ENCODE measurements at regions not wholly inside any gene's neighbourhood (a gene's known extent, or its start where the extent isn't known, plus 50 kb on each side); places are given as distances from the start of the nearest gene placed in this dataset.

- DNase-seq = peak; percentile 60
- peak overlapping the region; percentile 29 for H3K27ac Mint-ChIP-seq
- H3K36me3 Mint-ChIP-seq (ENCODE audit: low read depth) = peaks cover 5% of the 10 kb centered on the region
- no peak overlapping the region for H3K4me3 Mint-ChIP-seq
- no peaks in the 10 kb centered on the region for H3K27me3 Mint-ChIP-seq (ENCODE audit: insufficient read depth)
- peaks cover 2% of the 10 kb centered on the region for H3K9me3 Mint-ChIP-seq
- 83 to 91% methylated on average over 1 of the region's 1 CpG for WGBS, 2 experiments (ENCODE audit: insufficient coverage in 1 of 2, insufficient read length in 1 of 2)
- TF ChIP-seq CTCF (conservative IDR thresholded peaks at IDR 0.05) = no peak
- H3K36me3 ChIP-seq (ENCODE audit: control insufficient read depth, insufficient read depth, low read length) = no peaks in the 10 kb centered on the region
- no peaks in the 10 kb centered on the region for H3K9me3 ChIP-seq (ENCODE audit: control insufficient read depth, low read length)
- no peak overlapping the region for H3K9ac ChIP-seq (ENCODE audit: extremely low read depth, low read length, poor library complexity, severe bottlenecking)
- H3K4me1 ChIP-seq (ENCODE audit: control insufficient read depth, insufficient read depth, low read length) = peaks cover 12% of the 10 kb centered on the region
- no peaks in the 10 kb centered on the region for H3K27me3 ChIP-seq (ENCODE audit: control insufficient read depth, insufficient read depth, low read length, poor library complexity, severe bottlenecking)
- no peak overlapping the region for H3K27ac ChIP-seq (ENCODE audit: low read depth, low read length)
- H3K4me3 ChIP-seq (ENCODE audit: low read length) = no peak overlapping the region
- peaks cover 39% of the 10 kb centered on the region for H3K4me1 Mint-ChIP-seq
Measured at GRCh38 chr11:42244376-42244775, 784.9 kb upstream of the LRRC4C start.

GRCh38 chr11:42249401-42249800 lies 789.9 kb upstream of the LRRC4C start:
- Histone ChIP-seq H3K9ac (ENCODE audit: extremely low read depth, low read length, poor library complexity, severe bottlenecking) (no peak overlapping the region), H3K27me3 (ENCODE audit: control insufficient read depth, insufficient read depth, low read length, poor library complexity, severe bottlenecking) (no peaks in the 10 kb centered on the region), H3K36me3 (ENCODE audit: control insufficient read depth, insufficient read depth, low read length) (peaks cover 3% of the 10 kb centered on the region), H3K9me3 (ENCODE audit: control insufficient read depth, low read length) (peaks cover 21% of the 10 kb centered on the region), H3K27ac (ENCODE audit: low read depth, low read length) (no peak overlapping the region), H3K4me1 (ENCODE audit: control insufficient read depth, insufficient read depth, low read length) (peaks cover 5% of the 10 kb centered on the region), H3K4me3 (ENCODE audit: low read length) (no peak overlapping the region)
- peaks cover 12% of the 10 kb centered on the region for H3K4me1 Mint-ChIP-seq
- 98% methylated on average over 4 of the region's 4 CpGs; no CpG with 5 or more reads in 1 of the 2 experiments for WGBS, 2 experiments (ENCODE audit: insufficient coverage in 1 of 2, insufficient read length in 1 of 2)
- no peak overlapping the region for H3K4me3 Mint-ChIP-seq
- peaks cover 18% of the 10 kb centered on the region for H3K36me3 Mint-ChIP-seq (ENCODE audit: low read depth)
- TF ChIP-seq CTCF (conservative IDR thresholded peaks at IDR 0.05) = no peak
- no peaks in the 10 kb centered on the region for H3K27me3 Mint-ChIP-seq (ENCODE audit: insufficient read depth)
- H3K27ac Mint-ChIP-seq = no peak overlapping the region
- no peak for DNase-seq
- H3K9me3 Mint-ChIP-seq = peaks cover 23% of the 10 kb centered on the region

GRCh38 chr11:42249956-42250355 lies 790.5 kb upstream of the LRRC4C start:
- Histone ChIP-seq H3K27ac (ENCODE audit: low read depth, low read length) (no peak overlapping the region), H3K4me3 (ENCODE audit: low read length) (no peak overlapping the region), H3K9ac (ENCODE audit: extremely low read depth, low read length, poor library complexity, severe bottlenecking) (no peak overlapping the region), H3K4me1 (ENCODE audit: control insufficient read depth, insufficient read depth, low read length) (no peaks in the 10 kb centered on the region), H3K27me3 (ENCODE audit: control insufficient read depth, insufficient read depth, low read length, poor library complexity, severe bottlenecking) (no peaks in the 10 kb centered on the region), H3K9me3 (ENCODE audit: control insufficient read depth, low read length) (peaks cover 21% of the 10 kb centered on the region), H3K36me3 (ENCODE audit: control insufficient read depth, insufficient read depth, low read length) (peaks cover 3% of the 10 kb centered on the region)
- Mint-ChIP-seq H3K27ac (no peak overlapping the region), H3K27me3 (ENCODE audit: insufficient read depth) (no peaks in the 10 kb centered on the region), H3K4me3 (no peak overlapping the region), H3K36me3 (ENCODE audit: low read depth) (peaks cover 18% of the 10 kb centered on the region), H3K9me3 (peaks cover 25% of the 10 kb centered on the region), H3K4me1 (peaks cover 8% of the 10 kb centered on the region)
- WGBS, 2 experiments (ENCODE audit: insufficient coverage in 1 of 2, insufficient read length in 1 of 2) = 94% methylated on average over 2 of the region's 2 CpGs; no CpG with 5 or more reads in 1 of the 2 experiments
- no peak for DNase-seq
- no peak for TF ChIP-seq CTCF (conservative IDR thresholded peaks at IDR 0.05)
